RKO (cell line): ENCODE measurements at regions not wholly inside any gene's neighbourhood (a gene's known extent, or its start where the extent isn't known, plus 50 kb on each side); places are given as distances from the start of the nearest gene placed in this dataset.

Experiments
- DNase-seq: peaks from one replicate; pipeline ENCODE4 v3.0.0-alpha.2; 2016; ENCODE audit warnings: low spot score

GRCh38 chr5:67681703-67682102 lies 485.1 kb upstream of the CD180 start:
- DNase-seq = no peak

GRCh38 chr5:67680099-67680498 lies 483.5 kb upstream of the CD180 start:
- no peak for DNase-seq

- no peak for DNase-seq
Measured at GRCh38 chr5:67679184-67679841, 482.7 kb upstream of the CD180 start.

GRCh38 chr5:67678594-67678993 lies 482.0 kb upstream of the CD180 start:
- no peak for DNase-seq

- no peak for DNase-seq
Measured at GRCh38 chr5:67677422-67677970, 480.9 kb upstream of the CD180 start.

- DNase-seq = no peak
Measured at GRCh38 chr5:67676863-67677262, 480.3 kb upstream of the CD180 start.

- DNase-seq = no peak
Measured at GRCh38 chr5:67674159-67674655, 477.6 kb upstream of the CD180 start.

- DNase-seq = no peak
Measured at GRCh38 chr5:67673618-67674017, 477.0 kb upstream of the CD180 start.

- no peak for DNase-seq
Measured at GRCh38 chr5:67673180-67673579, 476.6 kb upstream of the CD180 start.

GRCh38 chr5:67672636-67673035 lies 476.0 kb upstream of the CD180 start:
- no peak for DNase-seq

- no peak for DNase-seq
Measured at GRCh38 chr5:67669916-67670315, 473.3 kb upstream of the CD180 start.

- DNase-seq = no peak
Measured at GRCh38 chr5:67660149-67660548, 463.6 kb upstream of the CD180 start.

- DNase-seq = no peak
Measured at GRCh38 chr5:67659288-67659687, 462.7 kb upstream of the CD180 start.

GRCh38 chr5:67657055-67657454 lies 460.5 kb upstream of the CD180 start:
- DNase-seq = no peak

- DNase-seq = no peak
Measured at GRCh38 chr5:67652201-67652600, 455.6 kb upstream of the CD180 start.

- no peak for DNase-seq
Measured at GRCh38 chr5:67651180-67651579, 454.6 kb upstream of the CD180 start.

GRCh38 chr5:67648201-67648671 lies 451.6 kb upstream of the CD180 start:
- DNase-seq = no peak

GRCh38 chr5:67647772-67648171 lies 451.2 kb upstream of the CD180 start:
- DNase-seq = no peak

GRCh38 chr5:67644221-67644920 lies 447.8 kb upstream of the CD180 start:
- no peak for DNase-seq

GRCh38 chr5:67643536-67643935 lies 446.9 kb upstream of the CD180 start:
- DNase-seq = no peak

- no peak for DNase-seq
Measured at GRCh38 chr5:67639976-67640375, 443.4 kb upstream of the CD180 start.

GRCh38 chr5:67639313-67639712 lies 442.7 kb upstream of the CD180 start:
- no peak for DNase-seq

GRCh38 chr5:67636850-67637524 lies 440.4 kb upstream of the CD180 start:
- DNase-seq = no peak
